ENCODE measurements at regions not wholly inside any gene's neighbourhood (a gene's known extent, or its start where the extent isn't known, plus 50 kb on each side); places are given as distances from the start of the nearest gene placed in this dataset.
"Not testable (repeated sequence)": the region's sequence is repeated elsewhere in the genome, so short reads cannot be mapped to it uniquely, and the experiment has no call there.

DNA sequence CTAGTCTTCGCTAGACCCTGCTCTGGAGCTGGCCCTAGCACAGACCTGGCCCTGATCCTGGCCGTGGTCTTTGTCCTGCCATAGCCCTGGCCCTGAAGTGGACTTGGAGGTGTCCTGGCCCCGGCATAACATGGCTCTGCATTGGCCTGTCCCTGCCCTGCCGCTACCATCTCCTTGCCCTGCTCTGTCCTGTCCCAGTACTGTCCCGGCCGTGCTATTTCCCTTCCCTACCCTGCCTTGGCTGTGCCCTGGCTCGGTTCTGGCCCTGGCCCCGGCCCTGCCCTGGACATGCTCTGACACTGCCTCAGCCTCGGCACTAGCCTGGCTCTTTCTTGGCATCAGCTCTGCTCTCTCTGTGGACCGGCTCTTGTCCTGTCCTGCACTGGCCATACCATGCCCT lies 331.8 kb upstream of the PLGLB1 start:
- H3K4me3 ChIP-seq (replicated peaks in 1 of 2; ENCODE audit: low read depth in 2 of 2, low read length in 2 of 2); DNase-seq (ENCODE audit: low read depth in 2 of 2): not testable (repeated sequence)

- DNase-seq (ENCODE audit: low read depth in 2 of 2); H3K4me3 ChIP-seq (replicated peaks in 1 of 2; ENCODE audit: low read depth in 2 of 2, low read length in 2 of 2): not testable (repeated sequence)
Observed at GRCh38 chr2:87354102-87354501, 332.5 kb upstream of the PLGLB1 start.

DNA sequence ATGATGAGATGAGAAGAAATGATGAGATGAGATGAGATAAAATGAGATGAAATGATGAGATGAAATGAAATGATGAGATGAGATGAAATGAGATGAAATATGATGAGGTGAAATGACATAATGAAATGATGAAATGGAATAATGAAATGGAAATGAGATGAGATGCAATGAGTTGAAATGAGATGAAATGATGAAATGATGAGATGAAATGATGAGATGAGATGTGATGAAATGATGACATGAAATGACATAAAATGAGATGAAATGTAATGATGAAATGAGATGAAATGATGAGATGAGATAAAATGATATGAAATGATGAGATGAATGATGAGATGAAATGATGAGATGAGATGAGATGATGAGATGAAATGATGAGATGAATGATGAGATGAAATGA lies 338.6 kb upstream of the PLGLB1 start:
- DNase-seq (ENCODE audit: low read depth in 2 of 2); H3K4me3 ChIP-seq (replicated peaks in 1 of 2; ENCODE audit: low read depth in 2 of 2, low read length in 2 of 2): not testable (repeated sequence)

GRCh38 chr2:87360927-87361326 lies 339.3 kb upstream of the PLGLB1 start:
- DNase-seq (ENCODE audit: low read depth in 2 of 2); H3K4me3 ChIP-seq (replicated peaks in 1 of 2; ENCODE audit: low read depth in 2 of 2, low read length in 2 of 2): not testable (repeated sequence)

GRCh38 chr2:87361805-87362204 lies 340.2 kb upstream of the PLGLB1 start:
- H3K4me3 ChIP-seq (replicated peaks in 1 of 2; ENCODE audit: low read depth in 2 of 2, low read length in 2 of 2) = not testable (repeated sequence)

GRCh38 chr2:87364379-87364778 lies 342.7 kb upstream of the PLGLB1 start:
- not testable (repeated sequence) for H3K4me3 ChIP-seq (replicated peaks in 1 of 2; ENCODE audit: low read depth in 2 of 2, low read length in 2 of 2); DNase-seq (ENCODE audit: low read depth in 2 of 2)

More at GRCh38 chr2:87361805-87362204, 340.2 kb upstream of the PLGLB1 start:
- not testable (repeated sequence) for DNase-seq (ENCODE audit: low read depth in 2 of 2)

GRCh38 chr2:87365038-87365437 lies 343.4 kb upstream of the PLGLB1 start:
- not testable (repeated sequence) for H3K4me3 ChIP-seq (replicated peaks in 1 of 2; ENCODE audit: low read depth in 2 of 2, low read length in 2 of 2); DNase-seq (ENCODE audit: low read depth in 2 of 2)

DNA sequence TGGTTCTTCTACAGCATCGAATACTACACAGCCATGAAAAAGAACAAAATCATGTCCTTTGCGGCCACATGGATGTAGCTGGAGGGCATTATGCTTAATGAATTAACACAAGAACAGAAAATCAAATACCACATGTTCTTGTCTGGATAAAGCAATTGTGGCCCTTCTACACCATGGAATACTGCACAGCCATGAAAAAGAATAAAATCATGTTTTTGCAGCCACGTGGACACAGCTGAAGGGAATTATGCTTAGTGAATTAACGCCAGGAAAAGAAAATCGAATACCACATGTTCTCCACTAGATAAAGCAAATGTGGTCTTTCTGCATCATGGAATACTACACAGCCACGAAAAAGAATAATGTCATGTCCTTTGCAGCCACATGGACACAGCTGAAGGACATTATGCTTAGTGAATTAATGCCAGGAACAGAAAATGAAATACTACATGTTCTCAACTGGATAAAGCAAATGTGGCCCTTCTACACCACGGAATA lies 361.8 kb upstream of the PLGLB2 start:
- DNase-seq (ENCODE audit: low read depth in 2 of 2); H3K4me3 ChIP-seq (replicated peaks in 1 of 2; ENCODE audit: low read depth in 2 of 2, low read length in 2 of 2): not testable (repeated sequence)

DNA sequence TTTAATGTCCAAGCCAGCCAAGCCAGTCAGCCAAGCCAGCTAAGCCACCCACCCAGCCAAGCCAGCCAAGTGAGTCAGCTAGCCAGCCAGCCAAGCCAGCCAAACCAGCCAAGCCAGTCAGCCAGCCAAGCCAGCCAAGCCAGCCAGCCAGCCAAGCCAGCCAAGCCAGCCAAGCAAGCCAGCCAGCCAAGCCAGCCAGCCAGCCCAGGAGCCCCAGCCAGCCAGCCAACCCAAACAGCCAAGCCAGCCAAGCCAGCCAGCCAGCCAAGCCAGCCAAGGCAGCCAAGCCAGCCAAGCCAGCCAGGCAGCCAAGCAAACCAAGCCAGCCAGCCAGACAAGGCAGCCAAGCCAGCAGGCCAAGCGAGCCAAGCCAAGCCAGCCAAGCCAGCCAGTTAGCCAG lies 352.1 kb upstream of the PLGLB2 start:
- DNase-seq (ENCODE audit: low read depth in 2 of 2); H3K4me3 ChIP-seq (replicated peaks in 1 of 2; ENCODE audit: low read depth in 2 of 2, low read length in 2 of 2): not testable (repeated sequence)

GRCh38 chr2:87396551-87397265 lies 351.2 kb upstream of the PLGLB2 start:
- H3K4me3 ChIP-seq (replicated peaks in 1 of 2; ENCODE audit: low read depth in 2 of 2, low read length in 2 of 2); DNase-seq (ENCODE audit: low read depth in 2 of 2): not testable (repeated sequence)

DNA sequence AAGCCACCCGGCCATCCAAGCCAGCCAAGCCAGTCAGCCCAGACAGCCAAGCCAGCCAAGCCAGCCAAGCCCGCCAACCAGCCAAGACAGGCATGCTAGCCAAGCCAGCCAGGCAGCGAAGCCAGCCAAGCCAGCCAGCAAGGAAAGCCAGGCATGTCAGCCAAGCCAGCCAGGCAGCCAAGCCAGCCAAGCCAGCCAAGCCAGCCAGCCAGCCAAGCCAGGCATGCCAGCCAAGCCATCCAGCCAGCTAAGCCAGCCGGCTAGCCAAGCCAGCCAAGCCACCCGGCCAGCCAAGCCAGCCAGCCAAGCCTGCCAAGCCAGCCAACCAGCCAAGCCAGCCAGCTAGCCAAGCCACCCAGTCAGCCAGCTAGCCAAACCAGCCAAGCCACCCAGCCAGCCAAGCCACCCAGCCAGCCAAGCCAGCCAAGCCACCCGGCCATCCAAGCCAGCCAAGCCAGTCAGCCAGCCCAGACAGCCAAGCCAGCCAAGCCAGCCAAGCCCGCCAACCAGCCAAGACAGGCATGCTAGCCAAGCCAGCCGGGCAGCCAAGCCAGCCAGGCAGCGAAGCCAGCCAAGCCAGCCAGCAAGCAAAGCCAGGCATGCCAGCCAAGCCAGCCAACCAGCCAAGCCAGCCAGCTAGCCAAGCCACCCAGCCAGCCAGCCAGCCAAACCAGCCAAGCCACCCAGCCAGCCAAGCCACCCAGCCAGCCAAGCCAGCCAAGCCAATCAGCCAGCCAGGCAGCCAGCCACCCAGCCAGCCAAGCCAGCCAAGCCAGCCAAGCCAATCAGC lies 350.4 kb upstream of the PLGLB2 start:
- not testable (repeated sequence) for H3K4me3 ChIP-seq (replicated peaks in 1 of 2; ENCODE audit: low read depth in 2 of 2, low read length in 2 of 2); DNase-seq (ENCODE audit: low read depth in 2 of 2)

GRCh38 chr2:87398567-87399305 lies 349.2 kb upstream of the PLGLB2 start:
- H3K4me3 ChIP-seq (replicated peaks in 1 of 2; ENCODE audit: low read depth in 2 of 2, low read length in 2 of 2); DNase-seq (ENCODE audit: low read depth in 2 of 2): not testable (repeated sequence)

GRCh38 chr2:87401726-87402345 lies 346.1 kb upstream of the PLGLB2 start:
- H3K4me3 ChIP-seq (replicated peaks in 1 of 2; ENCODE audit: low read depth in 2 of 2, low read length in 2 of 2) = no peak overlapping the region
- TF ChIP-seq, protein P1, sequence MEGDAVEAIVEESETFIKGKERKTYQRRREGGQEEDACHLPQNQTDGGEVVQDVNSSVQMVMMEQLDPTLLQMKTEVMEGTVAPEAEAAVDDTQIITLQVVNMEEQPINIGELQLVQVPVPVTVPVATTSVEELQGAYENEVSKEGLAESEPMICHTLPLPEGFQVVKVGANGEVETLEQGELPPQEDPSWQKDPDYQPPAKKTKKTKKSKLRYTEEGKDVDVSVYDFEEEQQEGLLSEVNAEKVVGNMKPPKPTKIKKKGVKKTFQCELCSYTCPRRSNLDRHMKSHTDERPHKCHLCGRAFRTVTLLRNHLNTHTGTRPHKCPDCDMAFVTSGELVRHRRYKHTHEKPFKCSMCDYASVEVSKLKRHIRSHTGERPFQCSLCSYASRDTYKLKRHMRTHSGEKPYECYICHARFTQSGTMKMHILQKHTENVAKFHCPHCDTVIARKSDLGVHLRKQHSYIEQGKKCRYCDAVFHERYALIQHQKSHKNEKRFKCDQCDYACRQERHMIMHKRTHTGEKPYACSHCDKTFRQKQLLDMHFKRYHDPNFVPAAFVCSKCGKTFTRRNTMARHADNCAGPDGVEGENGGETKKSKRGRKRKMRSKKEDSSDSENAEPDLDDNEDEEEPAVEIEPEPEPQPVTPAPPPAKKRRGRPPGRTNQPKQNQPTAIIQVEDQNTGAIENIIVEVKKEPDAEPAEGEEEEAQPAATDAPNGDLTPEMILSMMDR (IDR thresholded peaks at IDR 0.05; ENCODE audit: low read depth, low read length) = no peak
- no peak for DNase-seq (ENCODE audit: low read depth in 2 of 2)
